ENCODE measurements at regions not wholly inside any gene's neighbourhood (a gene's known extent, or its start where the extent isn't known, plus 50 kb on each side); places are given as distances from the start of the nearest gene placed in this dataset.
"Not testable (repeated sequence)": the region's sequence is repeated elsewhere in the genome, so short reads cannot be mapped to it uniquely, and the experiment has no call there.

DNA sequence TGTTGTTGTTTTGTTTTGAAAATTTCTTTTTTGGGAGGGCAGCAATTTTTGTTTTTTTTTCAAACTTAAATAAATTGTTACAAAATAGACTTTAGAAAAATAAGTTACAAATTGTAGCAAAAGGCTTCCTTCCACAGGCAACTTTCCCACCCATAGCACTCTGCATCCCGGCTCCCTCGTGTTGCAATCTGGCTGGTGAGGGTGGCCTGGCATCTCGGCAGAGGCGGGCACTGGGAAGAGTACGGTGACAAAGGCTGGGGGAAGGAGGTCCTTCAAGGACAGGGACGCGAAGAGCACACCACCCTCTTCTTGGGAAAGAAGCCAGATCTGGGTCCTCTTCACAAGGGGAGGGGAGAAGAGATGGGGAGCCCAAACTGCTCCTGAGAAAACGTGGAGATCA, 379.7 kb downstream of the OLFM4 start:
- no peak for DNase-seq (ENCODE audit: low read depth)

GRCh38 chr13:53408847-53409568, 380.4 kb downstream of the OLFM4 start:
- no peak for DNase-seq (ENCODE audit: low read depth)

DNA sequence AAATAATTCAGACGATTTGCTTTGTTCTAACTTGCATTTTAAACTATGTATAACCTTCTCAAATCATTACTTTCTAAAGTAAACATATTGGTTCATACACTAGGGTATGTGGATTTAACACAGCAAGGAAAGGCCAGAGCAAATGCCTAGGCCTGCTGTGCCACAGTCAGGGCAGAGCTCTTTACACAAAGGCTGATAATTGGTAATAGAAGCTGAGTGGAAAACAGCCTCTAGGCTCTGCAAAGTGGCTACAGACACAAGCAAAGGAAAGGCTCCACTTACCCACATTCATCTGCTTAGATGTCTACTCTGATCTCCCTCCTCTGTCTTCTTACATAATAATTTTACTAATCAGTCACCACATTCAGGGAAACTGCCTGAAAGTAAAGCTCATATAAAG, 382.9 kb downstream of the OLFM4 start:
- no peak for DNase-seq (ENCODE audit: low read depth)

DNA sequence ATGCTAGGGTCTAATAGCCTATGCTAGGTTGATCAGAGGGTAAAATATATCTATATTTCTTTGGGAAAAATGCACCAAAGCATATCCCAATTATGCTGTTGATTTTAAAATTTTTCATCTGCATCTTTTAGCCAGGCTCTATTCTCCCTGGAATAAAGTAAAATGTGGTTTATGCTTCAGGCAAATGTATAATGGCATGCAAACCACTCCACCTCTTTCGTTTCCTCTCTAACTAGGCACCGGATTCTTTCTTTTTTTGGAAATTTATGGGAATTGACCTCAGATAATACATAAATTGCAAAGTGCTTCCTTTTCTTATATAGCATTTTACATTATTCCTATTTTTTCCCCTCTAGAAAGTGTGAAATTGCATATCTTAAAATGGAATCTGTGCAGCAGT, 386.5 kb downstream of the OLFM4 start:
- no peak for DNase-seq (ENCODE audit: low read depth)

GRCh38 chr13:53417601-53418000, 389.0 kb downstream of the OLFM4 start:
- DNase-seq (ENCODE audit: low read depth): no peak

GRCh38 chr13:53422415-53422814, 393.8 kb downstream of the OLFM4 start:
- DNase-seq (ENCODE audit: low read depth): no peak

GRCh38 chr13:53436396-53436795, 407.8 kb downstream of the OLFM4 start:
- no peak for DNase-seq (ENCODE audit: low read depth)

GRCh38 chr13:53439439-53440225, 411.0 kb downstream of the OLFM4 start:
- no peak for DNase-seq (ENCODE audit: low read depth)

GRCh38 chr13:53442979-53443378, 414.4 kb downstream of the OLFM4 start:
- no peak for DNase-seq (ENCODE audit: low read depth)

DNA sequence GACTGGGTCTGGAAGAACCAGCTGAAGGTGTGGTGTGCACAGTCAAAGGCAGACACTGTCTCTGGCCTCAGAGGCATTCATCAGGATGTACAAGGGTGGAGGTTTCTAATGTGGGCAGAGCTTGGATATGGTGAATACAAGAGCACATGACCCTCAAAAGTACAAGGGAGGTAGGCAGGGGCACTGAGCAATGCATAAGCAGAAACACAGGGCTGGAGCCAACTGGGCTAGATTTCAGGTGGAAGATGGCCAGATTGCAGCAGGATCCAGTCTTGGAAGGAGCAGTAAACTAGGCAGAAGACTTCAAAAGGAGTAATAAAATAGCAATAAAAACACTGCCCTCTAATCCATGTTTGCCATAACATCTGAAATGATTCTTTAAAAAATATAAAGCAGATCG, 417.1 kb downstream of the OLFM4 start:
- no peak for DNase-seq (ENCODE audit: low read depth)

DNA sequence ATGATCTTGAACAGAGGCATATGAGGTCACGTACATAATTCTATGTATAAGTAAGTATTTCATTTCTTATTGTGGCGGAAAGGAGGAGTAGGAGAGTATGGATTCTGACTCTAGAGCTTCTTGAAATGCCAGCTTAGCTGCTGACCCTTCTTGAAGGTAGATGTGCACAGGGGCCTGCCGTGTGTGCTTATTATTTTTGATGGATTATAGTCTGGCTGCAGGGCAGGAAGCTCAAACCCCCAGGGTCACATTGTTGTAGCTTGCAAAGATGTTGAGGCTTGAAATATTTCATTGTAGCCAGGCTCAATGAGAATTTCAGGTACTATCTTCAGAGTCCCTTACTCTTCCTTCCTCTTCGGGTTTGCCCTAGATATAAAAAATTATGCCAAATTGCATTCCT, 418.8 kb downstream of the OLFM4 start:
- no peak for DNase-seq (ENCODE audit: low read depth)

DNA sequence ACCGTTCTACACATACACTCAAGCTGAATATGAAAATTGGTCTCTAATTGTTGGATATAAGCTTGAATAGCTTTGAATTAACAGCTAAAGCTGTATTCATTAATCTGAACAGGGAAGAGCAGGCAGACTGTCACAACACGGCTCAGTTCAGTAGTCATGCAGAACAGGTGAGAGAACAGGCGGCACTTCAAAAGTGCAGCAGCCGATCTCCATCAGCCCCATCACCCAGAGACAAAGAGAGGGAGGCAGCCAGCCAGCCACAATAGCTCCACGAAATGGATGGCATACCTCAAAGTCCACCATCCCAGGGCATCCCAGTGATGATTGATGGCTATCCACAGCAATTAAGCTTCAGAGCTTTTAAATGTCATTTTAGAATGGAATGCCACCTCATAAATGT, 419.2 kb downstream of the OLFM4 start:
- DNase-seq (ENCODE audit: low read depth): no peak

GRCh38 chr13:53452263-53452808, 423.7 kb downstream of the OLFM4 start:
- not testable (repeated sequence) for DNase-seq (ENCODE audit: low read depth)

DNA sequence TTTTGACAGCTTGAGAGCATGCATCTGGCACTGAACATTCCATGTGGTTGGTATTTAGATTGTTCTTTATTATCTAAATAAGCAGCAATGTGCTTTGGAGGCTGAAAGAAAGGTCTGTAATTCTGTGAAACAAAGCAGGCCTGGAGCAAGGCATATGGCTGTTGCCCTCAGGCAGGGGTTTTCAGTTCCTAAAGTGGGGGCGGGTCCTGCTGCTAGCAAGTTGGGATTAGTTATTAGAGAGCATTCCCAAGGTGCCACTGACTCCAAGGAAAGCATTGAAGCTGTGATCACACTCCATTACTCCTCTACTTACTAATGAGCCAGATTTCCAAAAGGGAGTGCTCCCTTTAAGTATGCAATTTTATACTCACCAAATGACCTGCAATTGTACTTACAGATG, 432.2 kb downstream of the OLFM4 start:
- DNase-seq (ENCODE audit: low read depth): no peak

DNA sequence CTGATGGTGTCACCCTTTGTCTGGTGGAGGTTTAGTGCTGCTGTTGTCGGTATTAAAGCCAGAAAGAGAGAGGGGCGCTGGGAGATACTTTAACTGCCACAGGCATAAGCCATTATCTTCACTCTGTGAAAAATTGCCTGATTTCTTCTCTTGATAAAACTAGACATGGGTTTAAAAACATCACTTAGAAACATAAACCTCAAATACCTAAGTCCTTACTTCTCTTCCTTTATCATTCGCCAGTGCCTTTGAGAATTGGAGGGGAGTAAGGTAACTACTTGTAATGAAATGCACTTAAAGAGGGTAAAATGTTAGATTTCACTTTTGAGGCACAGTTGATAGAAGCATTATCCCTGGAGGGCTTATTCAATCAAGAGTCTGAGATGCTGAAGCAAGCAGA, 434.5 kb downstream of the OLFM4 start:
- no peak for DNase-seq (ENCODE audit: low read depth)

GRCh38 chr13:53466576-53466975, 438.0 kb downstream of the OLFM4 start:
- DNase-seq (ENCODE audit: low read depth): no peak

GRCh38 chr13:53473397-53473796, 444.8 kb downstream of the OLFM4 start:
- DNase-seq (ENCODE audit: low read depth): no peak

DNA sequence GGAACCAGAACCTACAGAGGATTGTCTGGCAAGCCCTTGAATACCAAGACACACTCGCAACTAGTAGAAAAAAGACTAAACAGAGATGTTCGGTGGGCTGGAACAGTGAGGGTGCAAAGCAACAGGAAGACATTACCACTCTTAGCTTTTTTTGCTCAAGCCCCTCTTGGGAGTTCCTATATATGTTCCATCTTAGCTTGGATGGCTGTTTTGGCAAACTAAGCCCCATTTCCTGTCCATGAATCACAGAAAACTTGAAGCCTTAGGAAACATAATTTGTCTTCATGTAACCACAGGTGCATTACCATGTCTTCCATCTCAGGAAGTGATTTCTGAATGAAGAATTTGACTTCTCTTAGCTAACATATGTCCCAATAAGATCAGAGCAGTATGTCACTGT, 446.3 kb downstream of the OLFM4 start:
- no peak for DNase-seq (ENCODE audit: low read depth)

GRCh38 chr13:53490752-53491151, 462.1 kb downstream of the OLFM4 start:
- DNase-seq (ENCODE audit: low read depth): no peak

DNA sequence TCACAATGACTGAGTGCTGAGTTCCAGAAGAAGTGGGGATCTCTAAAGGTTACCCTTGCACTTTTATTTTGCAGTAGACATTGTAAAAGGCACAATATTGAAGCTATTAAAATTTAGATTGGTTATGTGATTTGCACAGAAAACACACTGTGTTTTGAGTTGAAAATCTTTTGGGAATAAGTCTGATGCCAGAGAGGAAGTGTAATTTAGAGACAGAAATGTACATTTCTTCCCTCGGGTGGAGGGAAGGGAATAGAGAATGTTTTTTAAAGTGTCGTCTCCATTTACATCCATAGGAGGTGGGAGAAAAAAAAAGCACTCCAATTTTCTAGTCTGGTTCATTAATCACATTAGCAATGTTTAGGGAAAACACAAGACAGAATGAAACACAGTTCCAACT, 465.8 kb downstream of the OLFM4 start:
- no peak for DNase-seq (ENCODE audit: low read depth)

GRCh38 chr13:53499576-53500133, 471.0 kb downstream of the OLFM4 start:
- no peak for DNase-seq (ENCODE audit: low read depth)

GRCh38 chr13:53501387-53501786, 472.8 kb downstream of the OLFM4 start:
- DNase-seq (ENCODE audit: low read depth): no peak

DNA sequence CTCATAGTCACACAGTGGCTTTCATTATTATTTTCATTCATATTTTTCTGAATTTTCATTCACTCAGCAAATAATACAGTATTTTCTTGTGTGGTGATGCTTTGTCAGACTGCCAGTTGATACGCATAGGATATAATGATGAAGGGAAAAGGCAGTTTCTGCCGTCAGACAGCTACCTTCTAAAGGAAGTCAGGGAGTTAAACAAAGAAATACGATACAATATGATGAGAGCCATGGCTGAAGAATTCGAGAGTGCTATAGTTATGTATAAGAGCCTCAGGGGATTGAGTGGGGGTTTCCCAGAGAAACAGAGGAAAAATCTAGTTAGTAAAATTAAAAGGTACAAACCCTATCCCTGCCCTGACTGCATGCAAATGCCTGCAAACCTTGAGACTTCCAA, 479.1 kb downstream of the OLFM4 start:
- no peak for DNase-seq (ENCODE audit: low read depth)

All from HS-5 (cell line).